PC-3 (cell line): ENCODE measurements at regions not wholly inside any gene's neighbourhood (a gene's known extent, or its start where the extent isn't known, plus 50 kb on each side); places are given as distances from the start of the nearest gene placed in this dataset.
A peak's percentile ranks its signal among the peaks of the same experiment; 100 is the strongest.
"Not testable (repeated sequence)": the region's sequence is repeated elsewhere in the genome, so short reads cannot be mapped to it uniquely, and the experiment has no call there.

Source experiments
- ATAC-seq: fragments of 200-7000 bp; cut with Tn5 transposase; 2 replicates; pipeline ENCODE4 v1.9.1; 2020; ENCODE audit warnings: mild to moderate bottlenecking, moderate library complexity
- BruUV-seq: library from RNA; stranded (reverse); fragments of 400-500 nt; replicated peaks from 2 replicates; lab custom pipeline; 2021; lab: Mats Ljungman, UMichigan
- CTCF ChIA-PET: fragments of 300-600 bp; sonication (Branson Sonifier 250); formaldehyde crosslinking; loops from one replicate; lab custom pipeline; 2022; ENCODE audit warnings: antibody characterized with exemption; lab: Charles Lee
- POLR2A ChIA-PET: fragments of 300-600 bp; sonication (Branson Sonifier 250); formaldehyde crosslinking; loops from one replicate; lab custom pipeline; 2022; ENCODE audit warnings: antibody characterized with exemption; ENCODE audit not compliant: unreplicated experiment; lab: Charles Lee
- DNase-seq: peaks from one replicate; pipeline ENCODE4 v3.0.0-alpha.2; 2015
- H2AFZ ChIP-seq: fragments of 300-600 bp; sonication (generic); 2 replicates; pipeline ENCODE4 v1.6.0; 2016; ENCODE audit warnings: antibody characterized with exemption, low read length
- H3F3A ChIP-seq: fragments of 300-600 bp; sonication (generic); one replicate; pipeline ENCODE4 v1.6.0; 2017; ENCODE audit warnings: antibody characterized with exemption, low read length, control low read depth, mild to moderate bottlenecking; ENCODE audit not compliant: unreplicated experiment
- H3K27ac ChIP-seq: fragments of 300-600 bp; sonication (generic); 2 replicates; pipeline ENCODE4 v1.5.1; 2016; ENCODE audit warnings: mild to moderate bottlenecking, low read length
- H3K27me3 ChIP-seq: fragments of 300-600 bp; sonication (generic); 2 replicates; pipeline ENCODE4 v1.6.1; 2016; ENCODE audit warnings: low read length, mixed read lengths
- H3K36me3 ChIP-seq: fragments of 300-600 bp; sonication (generic); 2 replicates; pipeline ENCODE4 v1.6.1; 2016; ENCODE audit warnings: low read depth, mixed run types, low read length, mixed read lengths
- H3K4me1 ChIP-seq: fragments of 300-600 bp; sonication (generic); 2 replicates; pipeline ENCODE4 v1.5.1; 2016; ENCODE audit warnings: low read length; ENCODE audit not compliant: insufficient read depth
- H3K4me2 ChIP-seq: fragments of 300-600 bp; sonication (generic); 2 replicates; pipeline ENCODE4 v1.6.0; 2016; ENCODE audit warnings: low read length
- H3K4me3 ChIP-seq: fragments of 300-600 bp; sonication (generic); 2 replicates; pipeline ENCODE4 v1.5.1; 2016; ENCODE audit warnings: mild to moderate bottlenecking, low read length, mixed read lengths
- H3K79me2 ChIP-seq: fragments of 300-600 bp; sonication (generic); 2 replicates; pipeline ENCODE4 v1.6.1; 2017; ENCODE audit warnings: low read length, mixed read lengths
- H3K9ac ChIP-seq: fragments of 300-600 bp; sonication (generic); 2 replicates; pipeline ENCODE4 v1.6.0; 2016; ENCODE audit warnings: mild to moderate bottlenecking, low read length
- H3K9me2 ChIP-seq: fragments of 300-600 bp; sonication (generic); replicated peaks from 2 replicates; pipeline ENCODE4 v1.6.1; 2016; ENCODE audit warnings: mixed run types, low read length, mixed read lengths
- H3K9me3 ChIP-seq: fragments of 300-600 bp; sonication (generic); 2 replicates; pipeline ENCODE4 v1.6.1; 2016; ENCODE audit warnings: low read length, mixed read lengths
- H4K20me1 ChIP-seq: fragments of 300-600 bp; sonication (generic); 2 replicates; pipeline ENCODE4 v1.6.1; 2016; ENCODE audit warnings: low read length, mixed read lengths
- CTCF ChIP-seq: fragments of 300-600 bp; sonication (generic); conservative IDR thresholded peaks from 2 replicates; pipeline ENCODE4 v1.5.1; 2017; ENCODE audit warnings: antibody characterized with exemption, low read depth, mild to moderate bottlenecking, low read length
- EZH2 ChIP-seq: fragments of 300-600 bp; sonication (generic); IDR thresholded peaks from one replicate; pipeline ENCODE4 v1.6.1; 2017; ENCODE audit warnings: antibody characterized with exemption, mild to moderate bottlenecking, low read length; ENCODE audit not compliant: unreplicated experiment
- EZH2phosphoT487 ChIP-seq: fragments of 300-600 bp; sonication (generic); IDR thresholded peaks from 2 replicates; pipeline ENCODE4 v1.6.1; 2018; ENCODE audit warnings: mild to moderate bottlenecking, antibody characterized with exemption, low read length, borderline replicate concordance
- intact Hi-C: fragments of 100-400 bp; cut with micrococcal nuclease; formaldehyde crosslinking; loops from 2 replicates; pipeline ENCODE4 v1.9.0; 2023

GRCh38 chr5:102668220-102668932 lies 86.7 kb upstream of the PAM start:
- peak; percentile 71 for DNase-seq
- no peaks in the 10 kb centered on the region for H3K27me3 ChIP-seq
- no peak overlapping the region for H3K9ac ChIP-seq
- BruUV-seq = no TSS peak
- ChIA-PET CTCF (no interaction called here), POLR2A (no interaction called here)
- H3K36me3 ChIP-seq = no peaks in the 10 kb centered on the region
- no peaks in the 10 kb centered on the region for H3K9me3 ChIP-seq
- H3F3A ChIP-seq = no peaks in the 10 kb centered on the region
- no peaks in the 10 kb centered on the region for H3K79me2 ChIP-seq
- ATAC-seq = peak; percentile 47
- H3K9me2 ChIP-seq = peaks cover 5% of the 10 kb centered on the region; the same call in 1 of the 2 replicates
- H3K4me2 ChIP-seq = 0 out of 2 replicates have a peak overlapping the region, but pooled peaks have one; percentile 1
- TF ChIP-seq EZH2 (no peak), CTCF (no peak), EZH2phosphoT487 (no peak)
- no peak overlapping the region for H3K4me3 ChIP-seq
- no peak overlapping the region for H2AFZ ChIP-seq
- H3K4me1 ChIP-seq = peaks cover 18% of the 10 kb centered on the region
- no peak overlapping the region for H3K27ac ChIP-seq
- no peaks in the 10 kb centered on the region for H4K20me1 ChIP-seq
- intact Hi-C loops = no loop called here

- H3K27ac ChIP-seq = no peak overlapping the region
- BruUV-seq = no TSS peak
- peak overlapping the region; percentile 68 for H2AFZ ChIP-seq
- no peaks in the 10 kb centered on the region for H4K20me1 ChIP-seq
- H3K9me2 ChIP-seq = peaks cover 5% of the 10 kb centered on the region; the same call in 1 of the 2 replicates
- H3K36me3 ChIP-seq = no peaks in the 10 kb centered on the region
- intact Hi-C loops = loop anchor here (1.0 kb wide), 1 partner anchor 87 kb away; no protein-coding TSS in a partner anchor
- ATAC-seq (peak; percentile 94), DNase-seq (peak; percentile 76)
- H3K4me3 ChIP-seq = no peak overlapping the region
- no peaks in the 10 kb centered on the region for H3F3A ChIP-seq
- CTCF ChIA-PET = no interaction called here
- no peaks in the 10 kb centered on the region for H3K27me3 ChIP-seq
- no peak overlapping the region for H3K4me2 ChIP-seq
- no peaks in the 10 kb centered on the region for H3K9me3 ChIP-seq
- peak; percentile 99 for TF ChIP-seq CTCF
- TF ChIP-seq EZH2 = no peak
- no peak for TF ChIP-seq EZH2phosphoT487
- H3K79me2 ChIP-seq = no peaks in the 10 kb centered on the region
- no peak overlapping the region for H3K9ac ChIP-seq
- H3K4me1 ChIP-seq = peaks cover 7% of the 10 kb centered on the region; the same call in 1 of the 2 replicates
- POLR2A ChIA-PET = no interaction called here
Observed at GRCh38 chr5:102670224-102670836, 84.8 kb upstream of the PAM start.

GRCh38 chr5:102671033-102671734 lies 83.9 kb upstream of the PAM start:
- H2AFZ ChIP-seq, BruUV-seq, H3K27me3 ChIP-seq, H3K4me3 ChIP-seq, intact Hi-C loops, ATAC-seq, H3K4me1 ChIP-seq, H3K4me2 ChIP-seq, H3K36me3 ChIP-seq, H3F3A ChIP-seq, H3K9ac ChIP-seq, POLR2A ChIA-PET, H3K27ac ChIP-seq, DNase-seq, CTCF ChIA-PET, H3K9me2 ChIP-seq, H3K79me2 ChIP-seq, H3K9me3 ChIP-seq, H4K20me1 ChIP-seq: not testable (repeated sequence)
